H9 (cell line): ENCODE measurements at regions not wholly inside any gene's neighbourhood (a gene's known extent, or its start where the extent isn't known, plus 50 kb on each side); places are given as distances from the start of the nearest gene placed in this dataset.

Experiments
- DNase-seq: peaks from one replicate; pipeline ENCODE4 v3.0.0-alpha.2; 2017
- H2AFZ ChIP-seq: one replicate; pipeline ENCODE4 v1.6.1; 2013; ENCODE audit warnings: mild to moderate bottlenecking, low read length, control low read depth, moderate library complexity
- H2AK5ac ChIP-seq: 2 replicates; pipeline ENCODE4 v1.6.1; 2013; ENCODE audit warnings: low read length, control low read depth, mixed read lengths; ENCODE audit not compliant: insufficient read length
- H2BK120ac ChIP-seq: one replicate; pipeline ENCODE4 v1.6.1; 2013; ENCODE audit warnings: low read depth, mild to moderate bottlenecking, low read length, control low read depth, inconsistent platforms; ENCODE audit not compliant: poor library complexity, severe bottlenecking
- H2BK12ac ChIP-seq: 2 replicates; pipeline ENCODE4 v1.6.1; 2013; ENCODE audit warnings: low read length, control low read depth, mixed read lengths, low read depth; ENCODE audit not compliant: insufficient read length
- H2BK15ac ChIP-seq: 2 replicates; pipeline ENCODE4 v1.6.1; 2013; ENCODE audit warnings: low read depth, low read length, control low read depth
- H2BK20ac ChIP-seq: one replicate; pipeline ENCODE4 v1.6.1; 2013; ENCODE audit warnings: low read depth, mild to moderate bottlenecking, low read length, control low read depth, inconsistent platforms; ENCODE audit not compliant: poor library complexity, severe bottlenecking
- H2BK5ac ChIP-seq: 2 replicates; pipeline ENCODE4 v1.6.1; 2013; ENCODE audit warnings: low read length, control low read depth, mixed read lengths; ENCODE audit not compliant: insufficient read length
- H3K14ac ChIP-seq: 2 replicates; pipeline ENCODE4 v1.6.1; 2013; ENCODE audit warnings: low read length, control low read depth; ENCODE audit not compliant: insufficient read depth
- H3K18ac ChIP-seq: 2 replicates; pipeline ENCODE4 v1.6.1; 2013; ENCODE audit warnings: low read depth, mild to moderate bottlenecking, mixed read lengths, low read length, control low read depth; ENCODE audit not compliant: insufficient read length
- H3K23ac ChIP-seq: 2 replicates; pipeline ENCODE4 v1.6.1; 2013; ENCODE audit warnings: low read length, control low read depth, mixed read lengths, low read depth; ENCODE audit not compliant: insufficient read length
- H3K23me2 ChIP-seq: 2 replicates; pipeline ENCODE4 v1.6.1; 2013; ENCODE audit warnings: low read depth, mild to moderate bottlenecking, mixed read lengths, low read length, control low read depth; ENCODE audit not compliant: insufficient read length, poor library complexity, severe bottlenecking
- H3K27ac ChIP-seq: 2 replicates; pipeline ENCODE4 v1.5.1; 2013; ENCODE audit warnings: low read length, control low read depth, mixed read lengths, low read depth; ENCODE audit not compliant: insufficient read length
- H3K27me3 ChIP-seq: 2 replicates; pipeline ENCODE4 v1.6.1; 2013; ENCODE audit warnings: low read length, control low read depth, inconsistent platforms; ENCODE audit not compliant: insufficient read depth
- H3K4ac ChIP-seq: 2 replicates; pipeline ENCODE4 v1.6.1; 2013; ENCODE audit warnings: low read depth, mild to moderate bottlenecking, control low read depth, inconsistent platforms, low read length, moderate library complexity
- H3K4me1 ChIP-seq: 2 replicates; pipeline ENCODE4 v1.6.1; 2013; ENCODE audit warnings: low read length, control low read depth, inconsistent platforms; ENCODE audit not compliant: insufficient read depth
- H3K4me2 ChIP-seq: 2 replicates; pipeline ENCODE4 v1.6.1; 2013; ENCODE audit warnings: low read length, control low read depth, mixed read lengths; ENCODE audit not compliant: insufficient read length, insufficient read depth
- H3K56ac ChIP-seq: 2 replicates; pipeline ENCODE4 v1.6.1; 2013; ENCODE audit warnings: low read depth, mild to moderate bottlenecking, mixed read lengths, low read length, control low read depth; ENCODE audit not compliant: insufficient read length
- H3K79me1 ChIP-seq: 2 replicates; pipeline ENCODE4 v1.6.1; 2013; ENCODE audit warnings: low read depth, mild to moderate bottlenecking, moderate library complexity, low read length, control low read depth, inconsistent platforms; ENCODE audit not compliant: insufficient read depth, poor library complexity, severe bottlenecking
- H3K79me2 ChIP-seq: 2 replicates; pipeline ENCODE4 v1.6.1; 2013; ENCODE audit warnings: low read length, control low read depth, inconsistent platforms; ENCODE audit not compliant: insufficient read depth
- H3K9ac ChIP-seq: 2 replicates; pipeline ENCODE4 v1.6.1; 2013; ENCODE audit warnings: low read length, control low read depth, mixed read lengths; ENCODE audit not compliant: insufficient read length; ENCODE audit errors: extremely low read depth
- H3K9me3 ChIP-seq: one replicate; pipeline ENCODE4 v1.6.1; 2013; ENCODE audit warnings: low read depth, low read length, inconsistent platforms; ENCODE audit not compliant: control insufficient read depth
- H3T11ph ChIP-seq: one replicate; pipeline ENCODE4 v1.6.1; 2013; ENCODE audit warnings: mild to moderate bottlenecking, low read length, control low read depth, inconsistent platforms
- H4K20me1 ChIP-seq: one replicate; pipeline ENCODE4 v1.6.1; 2013; ENCODE audit not compliant: control insufficient read depth, insufficient read length, insufficient read depth
- H4K5ac ChIP-seq: 2 replicates; pipeline ENCODE4 v1.6.1; 2013; ENCODE audit warnings: low read depth, mild to moderate bottlenecking, mixed read lengths, low read length, control low read depth; ENCODE audit not compliant: insufficient read length
- H4K8ac ChIP-seq: replicated peaks from 2 replicates; pipeline ENCODE4 v1.6.1; 2013; ENCODE audit warnings: low read length, control low read depth, mixed read lengths, low read depth; ENCODE audit not compliant: insufficient read length
- H4K91ac ChIP-seq: 2 replicates; pipeline ENCODE4 v1.6.1; 2013; ENCODE audit warnings: low read depth, mild to moderate bottlenecking, moderate library complexity, mixed read lengths, low read length, control low read depth; ENCODE audit not compliant: insufficient read length
- H3K27ac Mint-ChIP-seq, 3 experiments: 2 replicates in 2 of 3; 3 replicates in 1 of 3; pipeline ENCODE4 v1.8.0; 2020 to 2021; ENCODE audit warnings: mixed read lengths in 3 of 3, mild to moderate bottlenecking in 1 of 3, moderate library complexity in 1 of 3
- H3K27me3 Mint-ChIP-seq: 2 replicates; pipeline ENCODE4 v1.8.0; 2021; ENCODE audit warnings: low read depth, mild to moderate bottlenecking, moderate library complexity, mixed read lengths
- H3K36me3 Mint-ChIP-seq, 3 experiments: 2 replicates in 2 of 3; 3 replicates in 1 of 3; pipeline ENCODE4 v1.8.0; 2020 to 2021; ENCODE audit warnings: low read depth in 3 of 3, mixed read lengths in 3 of 3; ENCODE audit not compliant: insufficient read depth in 1 of 3
- H3K4me1 Mint-ChIP-seq, 2 experiments: 2 replicates each; pipeline ENCODE4 v1.8.0; 2020; ENCODE audit warnings: mixed read lengths in 2 of 2
- H3K4me3 Mint-ChIP-seq, 2 experiments: 2 replicates in 1 of 2; 3 replicates in 1 of 2; pipeline ENCODE4 v1.8.0; 2020 to 2021; ENCODE audit warnings: mild to moderate bottlenecking in 2 of 2, mixed read lengths in 2 of 2, moderate library complexity in 1 of 2
- H3K9me3 Mint-ChIP-seq, 2 experiments: 2 replicates in 1 of 2; 3 replicates in 1 of 2; pipeline ENCODE4 v1.8.0; 2020; ENCODE audit warnings: mild to moderate bottlenecking in 2 of 2, mixed read lengths in 2 of 2, moderate library complexity in 1 of 2
- CTCF ChIP-seq: fragments of 200-600 bp; sonication (generic); conservative IDR thresholded peaks from 3 replicates; pipeline ENCODE4 v1.8.0; 2021; ENCODE audit warnings: antibody characterized with exemption, mild to moderate bottlenecking
- WGBS: extraction: QIAGEN DNeasy Blood & Tissue Kit; methylation state at CpG from one replicate; pipeline ENCODE4 v1.1.7; 2013; ENCODE audit warnings: missing lambda C conversion rate, low lambda C conversion rate, mixed read lengths; ENCODE audit not compliant: insufficient read length; ENCODE audit errors: extremely low coverage; 5-methylcytosine and 5-hydroxymethylcytosine counted together

- Histone ChIP-seq H3K79me1 (no peaks in the 10 kb centered on the region), H4K5ac (no peak overlapping the region), H2AFZ (no peak overlapping the region), H3K14ac (no peak overlapping the region), H2BK12ac (no peak overlapping the region), H3K23ac (no peak overlapping the region), H3K27me3 (no peaks in the 10 kb centered on the region), H2AK5ac (no peak overlapping the region), H3K9ac (no peak overlapping the region), H2BK20ac (no peak overlapping the region), H3K79me2 (no peaks in the 10 kb centered on the region), H3K23me2 (no peaks in the 10 kb centered on the region), H3K9me3 (peaks cover 4% of the 10 kb centered on the region), H4K8ac (no peak overlapping the region), H4K20me1 (no peaks in the 10 kb centered on the region), H2BK120ac (no peak overlapping the region), H4K91ac (no peak overlapping the region), H2BK5ac (no peak overlapping the region), H3K4me2 (no peak overlapping the region), H3K4me1 (peaks cover 2% of the 10 kb centered on the region; the same call in 1 of the 2 replicates), H3K4ac (no peak overlapping the region), H3T11ph (no peak overlapping the region), H2BK15ac (no peak overlapping the region), H3K18ac (no peak overlapping the region), H3K27ac (no peak overlapping the region), H3K56ac (no peak overlapping the region)
- no peak overlapping the region for H3K27ac Mint-ChIP-seq
- no peak overlapping the region for H3K4me3 Mint-ChIP-seq
- peaks cover 2 to 5% of the 10 kb centered on the region in 2 experiments; a peak in 3 of 5 replicates for H3K9me3 Mint-ChIP-seq
- DNase-seq = no peak
- TF ChIP-seq CTCF = no peak
- WGBS = no CpG with 5 or more reads among the region's 4 CpGs
- H3K36me3 Mint-ChIP-seq = no peaks in the 10 kb centered on the region
- peaks cover 26 to 33% of the 10 kb centered on the region in 2 experiments for H3K4me1 Mint-ChIP-seq
- H3K27me3 Mint-ChIP-seq = peaks cover 81% of the 10 kb centered on the region
Measured at GRCh38 chr2:509888-510287, 167.3 kb downstream of the TMEM18 start.
